Epithelial cell of esophagus (primary cell): ENCODE measurements at regions not wholly inside any gene's neighbourhood (a gene's known extent, or its start where the extent isn't known, plus 50 kb on each side); places are given as distances from the start of the nearest gene placed in this dataset.

ENCODE experiments used
- DNase-seq: peaks from one replicate; pipeline ENCODE4 v3.0.0; 2010; ENCODE audit warnings: low read depth
- H3K4me3 ChIP-seq: 2 replicates; pipeline ENCODE4 v1.5.1; 2011; ENCODE audit warnings: mild to moderate bottlenecking, low read length, control low read depth
- TF ChIP-seq, protein P1 (sequence below): IDR thresholded peaks from 2 replicates; pipeline ENCODE4 v1.5.1; 2011; ENCODE audit warnings: low read depth, mild to moderate bottlenecking, low read length, control low read depth, inconsistent platforms; ENCODE audit not compliant: insufficient read depth; ENCODE audit errors: missing control alignments

DNA sequence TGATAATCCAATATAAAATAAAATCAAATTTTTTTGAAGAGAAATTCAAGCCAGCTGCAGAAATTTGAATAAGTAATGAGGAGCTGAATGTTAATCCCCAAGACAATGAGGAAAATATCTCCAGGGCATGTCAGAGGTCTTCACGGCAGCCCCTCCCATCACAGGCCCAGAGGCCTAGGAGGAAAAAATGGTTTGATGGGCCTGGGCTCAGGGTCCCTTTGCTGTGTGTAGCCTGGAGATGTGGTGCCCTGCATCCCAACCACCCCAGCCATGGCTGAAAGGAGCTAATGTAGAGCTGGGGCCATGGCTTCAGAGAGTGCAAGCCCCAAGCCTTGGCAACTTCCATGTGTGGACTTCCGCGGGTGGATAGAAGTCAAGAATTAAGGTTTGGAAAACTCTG lies 618.3 kb downstream of the TAF11L14 start:
- TF ChIP-seq, protein P1, sequence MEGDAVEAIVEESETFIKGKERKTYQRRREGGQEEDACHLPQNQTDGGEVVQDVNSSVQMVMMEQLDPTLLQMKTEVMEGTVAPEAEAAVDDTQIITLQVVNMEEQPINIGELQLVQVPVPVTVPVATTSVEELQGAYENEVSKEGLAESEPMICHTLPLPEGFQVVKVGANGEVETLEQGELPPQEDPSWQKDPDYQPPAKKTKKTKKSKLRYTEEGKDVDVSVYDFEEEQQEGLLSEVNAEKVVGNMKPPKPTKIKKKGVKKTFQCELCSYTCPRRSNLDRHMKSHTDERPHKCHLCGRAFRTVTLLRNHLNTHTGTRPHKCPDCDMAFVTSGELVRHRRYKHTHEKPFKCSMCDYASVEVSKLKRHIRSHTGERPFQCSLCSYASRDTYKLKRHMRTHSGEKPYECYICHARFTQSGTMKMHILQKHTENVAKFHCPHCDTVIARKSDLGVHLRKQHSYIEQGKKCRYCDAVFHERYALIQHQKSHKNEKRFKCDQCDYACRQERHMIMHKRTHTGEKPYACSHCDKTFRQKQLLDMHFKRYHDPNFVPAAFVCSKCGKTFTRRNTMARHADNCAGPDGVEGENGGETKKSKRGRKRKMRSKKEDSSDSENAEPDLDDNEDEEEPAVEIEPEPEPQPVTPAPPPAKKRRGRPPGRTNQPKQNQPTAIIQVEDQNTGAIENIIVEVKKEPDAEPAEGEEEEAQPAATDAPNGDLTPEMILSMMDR: no peak
- no peak for DNase-seq
- no peak overlapping the region for H3K4me3 ChIP-seq

DNA sequence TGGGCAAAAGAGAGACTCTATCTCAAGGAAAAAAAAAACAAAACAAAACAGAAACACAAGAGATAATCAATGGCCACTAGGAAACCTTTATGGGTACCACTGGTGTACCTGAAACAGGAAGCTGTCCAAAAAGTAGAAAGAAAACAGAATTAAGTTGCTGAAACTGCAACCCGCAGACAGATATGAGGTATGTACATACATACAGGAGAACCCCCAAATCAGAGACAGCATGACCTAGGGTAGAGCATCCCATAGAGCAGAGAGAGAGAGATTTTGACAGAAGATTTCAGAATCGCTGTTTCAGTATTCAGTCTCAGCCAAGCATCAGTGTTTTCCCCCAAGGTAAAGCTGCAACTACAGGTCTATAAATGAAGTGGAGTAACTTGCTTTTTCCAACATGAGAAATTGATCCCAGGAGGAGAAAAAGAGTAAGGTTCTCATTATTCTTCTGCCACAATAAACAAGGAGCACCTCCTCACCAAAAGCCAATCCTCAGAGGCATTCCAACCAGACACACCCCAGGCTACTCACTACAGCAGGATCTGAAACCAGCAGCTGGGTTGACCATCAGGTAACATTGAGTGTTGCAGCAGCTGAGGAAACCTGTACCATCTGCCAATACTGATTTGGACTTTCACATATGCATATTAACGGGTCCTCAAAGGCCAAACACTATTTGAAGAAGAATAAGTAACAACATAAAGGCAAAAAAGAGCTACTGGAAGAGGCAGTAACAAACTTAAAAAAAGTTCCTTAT lies 630.0 kb downstream of the TAF11L14 start:
- no peak overlapping the region for H3K4me3 ChIP-seq
- TF ChIP-seq, protein P1: no peak
- no peak for DNase-seq

DNA sequence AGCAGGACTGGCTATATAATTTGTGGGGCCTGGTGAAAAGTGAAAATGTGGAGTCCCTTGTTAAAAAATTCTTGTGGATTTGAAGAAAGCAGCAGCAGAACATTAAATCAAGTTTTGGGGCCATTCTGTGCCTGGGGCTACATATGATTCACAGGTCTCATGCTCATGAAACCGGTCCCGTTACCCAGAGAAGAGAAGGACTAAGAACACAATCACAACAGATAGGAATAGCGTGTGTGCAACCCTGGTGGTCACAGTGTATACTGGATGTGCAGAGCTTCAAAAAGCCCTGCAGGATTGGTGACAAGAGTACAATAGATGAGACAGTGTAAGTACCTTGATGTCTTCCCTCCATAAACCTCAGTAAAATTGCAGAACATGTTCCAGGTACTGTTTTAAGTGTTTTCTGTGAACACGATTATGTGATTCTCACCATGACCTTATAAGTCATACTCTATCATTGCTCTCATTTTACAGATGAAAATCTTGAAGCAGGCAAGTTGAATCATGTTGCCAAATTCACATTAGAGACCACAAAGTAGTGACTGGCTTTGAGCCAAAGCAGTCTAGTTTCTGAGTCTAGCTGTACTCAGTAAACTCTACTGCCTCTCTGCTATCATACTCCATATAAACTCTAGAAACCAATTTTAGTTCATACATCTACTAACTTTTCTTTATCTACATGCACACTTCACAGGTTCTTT lies 636.5 kb downstream of the TAF11L14 start:
- TF ChIP-seq, protein P1: no peak
- DNase-seq: peak; percentile 57
- H3K4me3 ChIP-seq: no peak overlapping the region

DNA sequence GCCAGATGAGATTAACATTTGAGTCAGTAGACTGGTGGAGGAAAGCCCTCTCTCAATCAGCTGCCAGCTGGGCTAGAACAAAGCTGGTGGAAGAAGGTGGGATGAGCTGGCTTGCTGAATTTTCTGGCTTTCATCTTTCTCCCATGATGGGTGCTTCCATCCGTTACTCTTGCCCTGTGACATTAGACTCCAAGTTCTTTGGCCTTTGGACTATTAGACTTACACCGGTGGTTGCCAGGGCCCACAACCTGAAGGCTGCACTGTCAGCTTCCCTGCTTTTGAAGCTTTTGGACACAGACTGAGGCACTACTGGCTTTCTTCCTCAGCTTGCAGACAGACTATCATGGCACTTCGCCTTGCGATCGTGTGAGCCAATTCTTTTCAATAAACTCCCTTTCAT lies 642.7 kb downstream of the TAF11L14 start:
- TF ChIP-seq, protein P1: no peak
- H3K4me3 ChIP-seq: no peak overlapping the region
- no peak for DNase-seq

DNA sequence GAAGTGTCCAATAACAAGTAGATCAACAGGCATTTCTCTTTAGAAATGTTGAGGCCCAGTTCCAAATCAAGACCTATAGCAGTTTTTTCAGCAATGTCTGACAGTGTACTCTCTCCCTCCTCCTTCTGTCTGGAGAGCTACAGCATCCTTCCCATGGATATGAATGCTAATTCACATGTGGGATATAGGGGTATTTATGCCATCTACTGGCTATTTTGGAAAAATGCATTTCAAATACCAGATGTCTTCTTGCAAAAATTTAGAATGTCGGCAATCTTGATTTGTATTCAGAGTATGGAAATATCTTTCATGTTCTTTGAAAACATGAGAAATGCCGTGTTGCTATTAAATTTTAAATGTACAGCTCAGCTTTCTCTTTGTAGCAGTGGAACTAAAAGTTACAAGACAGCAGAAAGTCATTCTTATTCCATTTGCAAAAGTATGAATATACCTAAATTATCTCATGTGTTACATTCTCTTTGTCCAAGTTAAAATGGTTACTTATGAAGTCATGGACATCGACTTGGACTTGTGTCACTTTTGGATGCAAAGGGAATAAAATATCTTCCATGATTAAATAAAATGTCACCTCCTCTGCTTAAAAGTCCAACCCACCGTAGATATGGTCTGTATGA lies 647.8 kb downstream of the TAF11L14 start:
- no peak overlapping the region for H3K4me3 ChIP-seq
- TF ChIP-seq, protein P1: peak; percentile 56
- peak; percentile 63 for DNase-seq

DNA sequence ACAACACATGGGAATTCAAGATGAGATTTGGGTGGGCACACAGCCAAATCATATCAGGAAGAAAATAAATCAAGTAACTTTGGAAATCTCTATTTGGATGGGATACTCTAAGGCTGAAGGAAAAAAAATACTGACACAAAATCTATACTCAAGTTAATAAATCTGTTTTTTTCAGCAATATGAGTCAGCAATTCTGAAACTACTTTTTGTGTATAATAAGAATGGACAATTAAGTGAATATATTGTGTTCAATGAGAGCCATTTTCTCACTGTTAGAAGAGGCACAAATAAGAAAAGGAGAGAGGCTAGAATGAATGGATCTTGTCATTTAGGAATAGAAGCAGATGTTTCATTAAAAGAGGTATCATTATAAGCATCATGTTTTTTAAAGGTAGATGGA lies 651.0 kb downstream of the TAF11L14 start:
- H3K4me3 ChIP-seq: no peak overlapping the region
- no peak for DNase-seq
- TF ChIP-seq, protein P1: no peak
